WTC11 (cell line): ENCODE measurements at regions not wholly inside any gene's neighbourhood (a gene's known extent, or its start where the extent isn't known, plus 50 kb on each side); places are given as distances from the start of the nearest gene placed in this dataset.
"Not testable (repeated sequence)": the region's sequence is repeated elsewhere in the genome, so short reads cannot be mapped to it uniquely, and the experiment has no call there.

Experiments
- ATAC-seq: fragments of 200-7000 bp; cut with Tn5 transposase; 2 replicates; pipeline ENCODE4 v1.10.0; 2021; ENCODE audit warnings: mild to moderate bottlenecking, moderate library complexity
- CTCF ChIA-PET: fragments of 300-600 bp; sonication (Branson Sonifier 250); formaldehyde crosslinking; loops from one replicate; lab custom pipeline; 2021; ENCODE audit warnings: antibody characterized with exemption; lab: Charles Lee
- POLR2A ChIA-PET: fragments of 350-600 bp; sonication (Branson Sonifier 250); formaldehyde crosslinking; loops from one replicate; lab custom pipeline; 2021; ENCODE audit warnings: antibody characterized with exemption; lab: Charles Lee
- DNase-seq: peaks from one replicate; pipeline ENCODE4 v3.0.0; 2021; ENCODE audit warnings: low spot score
- H3K27ac Mint-ChIP-seq: 2 replicates; pipeline ENCODE4 v1.8.0; 2021; ENCODE audit warnings: mixed read lengths
- H3K27me3 Mint-ChIP-seq: 2 replicates; pipeline ENCODE4 v1.8.0; 2021; ENCODE audit warnings: low read depth, mild to moderate bottlenecking, moderate library complexity, mixed read lengths
- H3K36me3 Mint-ChIP-seq: 2 replicates; pipeline ENCODE4 v1.8.0; 2021; ENCODE audit warnings: mixed read lengths
- H3K4me1 Mint-ChIP-seq: 2 replicates; pipeline ENCODE4 v1.8.0; 2022; ENCODE audit warnings: mixed read lengths
- H3K4me3 Mint-ChIP-seq: 2 replicates; pipeline ENCODE4 v1.8.0; 2021; ENCODE audit warnings: mild to moderate bottlenecking, moderate library complexity, mixed read lengths
- H3K9me3 Mint-ChIP-seq: 2 replicates; pipeline ENCODE4 v1.8.0; 2021; ENCODE audit warnings: mixed read lengths
- CBFB ChIP-seq: sonication (generic); formaldehyde crosslinking; IDR thresholded peaks from 2 replicates; pipeline ENCODE4 v1.8.1; 2022; ENCODE audit warnings: mild to moderate bottlenecking, low read depth, missing genetic modification reagents
- EMX1 ChIP-seq: fragments of 250-450 bp; sonication (Bioruptor Pico); IDR thresholded peaks from 2 replicates; pipeline ENCODE4 v1.8.0; 2021; ENCODE audit warnings: mild to moderate bottlenecking
- FOXJ3 ChIP-seq: sonication (generic); formaldehyde crosslinking; IDR thresholded peaks from 2 replicates; pipeline ENCODE4 v1.9.0; 2021; ENCODE audit warnings: missing genetic modification reagents, mild to moderate bottlenecking, borderline replicate concordance
- FOXP1 ChIP-seq: sonication (generic); formaldehyde crosslinking; IDR thresholded peaks from 2 replicates; pipeline ENCODE4 v1.8.0; 2022; ENCODE audit warnings: missing genetic modification reagents, mild to moderate bottlenecking, moderate library complexity, borderline replicate concordance
- GTF2I ChIP-seq: fragments of 250-450 bp; sonication (Bioruptor Pico); conservative IDR thresholded peaks from 2 replicates; pipeline ENCODE4 v1.4.0; 2021; ENCODE audit warnings: mild to moderate bottlenecking
- JAZF1 ChIP-seq: fragments of 250-450 bp; sonication (Bioruptor Pico); IDR thresholded peaks from 2 replicates; pipeline ENCODE4 v1.9.0; 2021; ENCODE audit warnings: moderate library complexity, mild to moderate bottlenecking, inconsistent platforms
- NR1H2 ChIP-seq: sonication (generic); formaldehyde crosslinking; IDR thresholded peaks from 2 replicates; pipeline ENCODE4 v1.9.0; 2021; ENCODE audit warnings: mild to moderate bottlenecking, moderate library complexity, missing genetic modification reagents
- NR3C1 ChIP-seq: sonication (generic); formaldehyde crosslinking; conservative IDR thresholded peaks from 2 replicates; pipeline ENCODE4 v1.8.1; 2023; ENCODE audit warnings: low read depth, mild to moderate bottlenecking, missing genetic modification reagents
- OVOL2 ChIP-seq: fragments of 250-450 bp; sonication (Bioruptor Pico); IDR thresholded peaks from 2 replicates; pipeline ENCODE4 v1.9.0; 2021; ENCODE audit warnings: mild to moderate bottlenecking, borderline replicate concordance
- SOX15 ChIP-seq: fragments of 250-450 bp; sonication (Bioruptor Pico); IDR thresholded peaks from 2 replicates; pipeline ENCODE4 v1.9.0; 2021; ENCODE audit warnings: mild to moderate bottlenecking
- TCF7 ChIP-seq: sonication (generic); formaldehyde crosslinking; IDR thresholded peaks from 2 replicates; pipeline ENCODE4 v1.8.0; 2022; ENCODE audit warnings: mild to moderate bottlenecking, low read depth, missing genetic modification reagents, moderate library complexity
- TEAD1 ChIP-seq: sonication (generic); formaldehyde crosslinking; IDR thresholded peaks from 2 replicates; pipeline ENCODE4 v1.8.0; 2022; ENCODE audit warnings: mild to moderate bottlenecking, missing genetic modification reagents
- ZNF263 ChIP-seq: sonication (generic); formaldehyde crosslinking; IDR thresholded peaks from 2 replicates; pipeline ENCODE4 v1.8.1; 2022; ENCODE audit warnings: low read depth, mild to moderate bottlenecking, moderate library complexity, missing genetic modification reagents
- ZNF396 ChIP-seq: fragments of 250-450 bp; sonication (Bioruptor Pico); IDR thresholded peaks from 2 replicates; pipeline ENCODE4 v1.8.0; 2021; ENCODE audit warnings: mild to moderate bottlenecking, moderate library complexity, borderline replicate concordance
- ZNF416 ChIP-seq: fragments of 250-450 bp; sonication (Bioruptor Pico); IDR thresholded peaks from 2 replicates; pipeline ENCODE4 v1.9.0; 2021; ENCODE audit warnings: mild to moderate bottlenecking, inconsistent platforms
- ZNF423 ChIP-seq: fragments of 250-450 bp; sonication (Bioruptor Pico); IDR thresholded peaks from 2 replicates; pipeline ENCODE4 v2.1.2; 2022; ENCODE audit warnings: mild to moderate bottlenecking, moderate library complexity
- TF ChIP-seq, protein P1 (sequence below): fragments of 250-450 bp; sonication (Bioruptor Pico); IDR thresholded peaks from 2 replicates; pipeline ENCODE4 v1.8.0; 2021; ENCODE audit warnings: mild to moderate bottlenecking
- TF ChIP-seq, protein P2 (sequence below): sonication (generic); formaldehyde crosslinking; IDR thresholded peaks from 2 replicates; pipeline ENCODE4 v1.8.0; 2022; ENCODE audit warnings: missing genetic modification reagents
- TF ChIP-seq, protein P3 (sequence below): sonication (generic); formaldehyde crosslinking; IDR thresholded peaks from 2 replicates; pipeline ENCODE4 v1.8.0; 2023; ENCODE audit warnings: missing genetic modification reagents
- TF ChIP-seq, protein P4 (sequence below): sonication (generic); formaldehyde crosslinking; IDR thresholded peaks from 2 replicates; pipeline ENCODE4 v1.8.0; 2022; ENCODE audit warnings: mild to moderate bottlenecking, missing genetic modification reagents
- TF ChIP-seq, protein P5 (sequence below): sonication (generic); formaldehyde crosslinking; IDR thresholded peaks from 2 replicates; pipeline ENCODE4 v1.8.0; 2022; ENCODE audit warnings: mild to moderate bottlenecking, missing genetic modification reagents

DNA sequence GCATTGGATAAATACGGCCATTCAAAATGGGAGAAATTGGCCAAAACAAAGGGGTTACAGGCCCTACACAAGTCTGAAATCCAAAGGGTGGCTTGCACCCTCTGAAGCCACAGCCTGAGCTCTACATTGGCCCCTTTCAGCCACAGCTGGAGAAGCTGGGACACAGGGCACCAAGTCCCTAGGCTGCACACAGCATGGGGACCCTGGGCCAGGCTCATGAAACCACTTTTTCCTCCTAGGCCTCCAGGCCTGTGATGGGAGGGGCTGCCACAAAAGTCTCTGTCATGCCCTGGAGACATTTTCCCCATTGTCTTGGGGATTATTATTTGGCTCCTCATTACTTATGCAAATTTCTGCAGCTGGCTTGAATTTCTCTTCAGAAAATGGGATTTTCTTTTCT, 64.3 kb upstream of the COL5A2 start:
- H3K27me3 Mint-ChIP-seq, CTCF ChIA-PET: not testable (repeated sequence)
- POLR2A ChIA-PET: interaction anchor here (0.6 kb wide), 1 partner anchor 103 kb away, joined by 3 read pairs; no protein-coding TSS in a partner anchor

DNA sequence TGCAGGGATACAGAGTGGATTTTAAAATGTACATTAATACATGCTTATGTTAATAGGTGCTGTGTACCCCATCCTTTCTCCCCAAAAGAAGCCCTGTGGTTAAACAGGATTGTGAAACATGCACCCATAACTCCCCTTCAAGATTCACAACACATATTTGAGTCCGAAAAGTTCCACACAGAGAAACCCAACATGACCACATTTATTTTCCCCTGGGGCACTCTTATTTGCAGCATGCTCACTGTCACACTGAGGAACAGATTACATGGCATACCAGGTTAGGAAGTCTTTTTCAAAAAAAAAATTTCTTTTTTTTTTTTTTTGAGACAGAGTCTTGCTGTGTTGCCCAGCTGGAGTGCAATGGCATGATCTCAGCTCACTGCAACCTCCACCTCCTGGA, 67.7 kb upstream of the COL5A2 start:
- peaks cover 32% of the 10 kb centered on the region for H3K9me3 Mint-ChIP-seq
- DNase-seq (no peak), ATAC-seq (no peak)
- no peak overlapping the region for H3K4me3 Mint-ChIP-seq
- POLR2A ChIA-PET: interaction anchor here (0.7 kb wide), 1 partner anchor 70 kb away, joined by 3 read pairs; no protein-coding TSS in a partner anchor
- peaks cover 21% of the 10 kb centered on the region for H3K36me3 Mint-ChIP-seq
- TF ChIP-seq, protein P1, sequence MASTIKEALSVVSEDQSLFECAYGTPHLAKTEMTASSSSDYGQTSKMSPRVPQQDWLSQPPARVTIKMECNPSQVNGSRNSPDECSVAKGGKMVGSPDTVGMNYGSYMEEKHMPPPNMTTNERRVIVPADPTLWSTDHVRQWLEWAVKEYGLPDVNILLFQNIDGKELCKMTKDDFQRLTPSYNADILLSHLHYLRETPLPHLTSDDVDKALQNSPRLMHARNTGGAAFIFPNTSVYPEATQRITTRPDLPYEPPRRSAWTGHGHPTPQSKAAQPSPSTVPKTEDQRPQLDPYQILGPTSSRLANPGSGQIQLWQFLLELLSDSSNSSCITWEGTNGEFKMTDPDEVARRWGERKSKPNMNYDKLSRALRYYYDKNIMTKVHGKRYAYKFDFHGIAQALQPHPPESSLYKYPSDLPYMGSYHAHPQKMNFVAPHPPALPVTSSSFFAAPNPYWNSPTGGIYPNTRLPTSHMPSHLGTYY: no peak
- CTCF ChIA-PET: no interaction called here
- H3K27ac Mint-ChIP-seq: no peak overlapping the region
- H3K4me1 Mint-ChIP-seq: no peaks in the 10 kb centered on the region
- peaks cover 4% of the 10 kb centered on the region; the same call in 1 of the 2 replicates for H3K27me3 Mint-ChIP-seq

More for the DNA sequence above, 64.3 kb upstream of the COL5A2 start:
- H3K4me1 Mint-ChIP-seq, H3K27ac Mint-ChIP-seq, H3K4me3 Mint-ChIP-seq, ATAC-seq, DNase-seq: not testable (repeated sequence)
- H3K36me3 Mint-ChIP-seq: peaks cover 21% of the 10 kb centered on the region
- peaks cover 39% of the 10 kb centered on the region for H3K9me3 Mint-ChIP-seq

DNA sequence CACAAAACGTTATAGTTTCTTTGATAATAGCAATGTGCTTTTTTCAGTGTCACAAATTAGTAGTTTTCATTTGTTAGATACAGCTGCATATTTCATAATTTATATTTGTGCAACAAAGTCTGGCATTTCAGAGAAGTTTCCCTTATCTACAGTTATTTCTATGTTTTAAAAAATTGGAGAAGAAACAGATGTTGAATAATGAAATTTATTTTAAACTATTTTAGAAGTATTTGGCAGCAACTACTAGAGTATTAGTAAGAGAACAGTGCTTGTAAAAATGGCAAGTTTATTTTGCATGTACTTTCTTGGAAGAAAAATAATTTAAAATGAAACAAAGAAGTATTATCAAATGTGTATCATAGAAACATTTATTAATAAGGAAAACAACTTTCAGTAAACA, 68.6 kb upstream of the COL5A2 start:
- H3K4me1 Mint-ChIP-seq: no peaks in the 10 kb centered on the region
- H3K27ac Mint-ChIP-seq: no peak overlapping the region
- peaks cover 24% of the 10 kb centered on the region for H3K9me3 Mint-ChIP-seq
- H3K27me3 Mint-ChIP-seq: peaks cover 4% of the 10 kb centered on the region; the same call in 1 of the 2 replicates
- no peak for TF ChIP-seq CBFB (CRISPR knock-in tag)
- TF ChIP-seq, protein P2, sequence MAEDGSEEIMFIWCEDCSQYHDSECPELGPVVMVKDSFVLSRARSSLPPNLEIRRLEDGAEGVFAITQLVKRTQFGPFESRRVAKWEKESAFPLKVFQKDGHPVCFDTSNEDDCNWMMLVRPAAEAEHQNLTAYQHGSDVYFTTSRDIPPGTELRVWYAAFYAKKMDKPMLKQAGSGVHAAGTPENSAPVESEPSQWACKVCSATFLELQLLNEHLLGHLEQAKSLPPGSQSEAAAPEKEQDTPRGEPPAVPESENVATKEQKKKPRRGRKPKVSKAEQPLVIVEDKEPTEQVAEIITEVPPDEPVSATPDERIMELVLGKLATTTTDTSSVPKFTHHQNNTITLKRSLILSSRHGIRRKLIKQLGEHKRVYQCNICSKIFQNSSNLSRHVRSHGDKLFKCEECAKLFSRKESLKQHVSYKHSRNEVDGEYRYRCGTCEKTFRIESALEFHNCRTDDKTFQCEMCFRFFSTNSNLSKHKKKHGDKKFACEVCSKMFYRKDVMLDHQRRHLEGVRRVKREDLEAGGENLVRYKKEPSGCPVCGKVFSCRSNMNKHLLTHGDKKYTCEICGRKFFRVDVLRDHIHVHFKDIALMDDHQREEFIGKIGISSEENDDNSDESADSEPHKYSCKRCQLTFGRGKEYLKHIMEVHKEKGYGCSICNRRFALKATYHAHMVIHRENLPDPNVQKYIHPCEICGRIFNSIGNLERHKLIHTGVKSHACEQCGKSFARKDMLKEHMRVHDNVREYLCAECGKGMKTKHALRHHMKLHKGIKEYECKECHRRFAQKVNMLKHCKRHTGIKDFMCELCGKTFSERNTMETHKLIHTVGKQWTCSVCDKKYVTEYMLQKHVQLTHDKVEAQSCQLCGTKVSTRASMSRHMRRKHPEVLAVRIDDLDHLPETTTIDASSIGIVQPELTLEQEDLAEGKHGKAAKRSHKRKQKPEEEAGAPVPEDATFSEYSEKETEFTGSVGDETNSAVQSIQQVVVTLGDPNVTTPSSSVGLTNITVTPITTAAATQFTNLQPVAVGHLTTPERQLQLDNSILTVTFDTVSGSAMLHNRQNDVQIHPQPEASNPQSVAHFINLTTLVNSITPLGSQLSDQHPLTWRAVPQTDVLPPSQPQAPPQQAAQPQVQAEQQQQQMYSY: no peak
- TF ChIP-seq FOXP1 (CRISPR knock-in tag): no peak
- H3K36me3 Mint-ChIP-seq: peaks cover 16% of the 10 kb centered on the region
- ChIA-PET CTCF (no interaction called here), POLR2A (interaction anchor here (0.7 kb wide), 1 partner anchor 70 kb away, joined by 3 read pairs; no protein-coding TSS in a partner anchor)
- no peak for DNase-seq
- no peak overlapping the region for H3K4me3 Mint-ChIP-seq
- no peak for ATAC-seq

DNA sequence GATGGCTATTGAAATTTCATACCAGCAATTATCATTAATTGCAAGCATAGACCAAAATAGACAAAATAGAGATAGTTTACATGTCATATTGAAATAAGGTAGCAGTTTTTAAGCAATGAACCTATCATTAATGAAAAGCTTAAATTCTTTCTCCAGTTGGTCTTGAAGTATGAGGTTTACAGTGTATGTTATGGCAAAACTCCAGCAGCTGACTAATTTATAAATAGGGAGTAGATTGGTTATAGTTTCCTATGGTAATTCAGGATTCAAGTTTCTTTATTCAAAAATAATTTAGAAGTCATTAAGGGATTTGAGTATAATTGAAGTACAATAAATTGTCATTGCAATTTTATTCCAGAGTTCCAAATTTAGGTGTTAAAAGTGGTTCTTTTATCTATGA, 69.6 kb upstream of the COL5A2 start:
- no peak overlapping the region for H3K4me3 Mint-ChIP-seq
- peaks cover 4% of the 10 kb centered on the region; the same call in 1 of the 2 replicates for H3K27me3 Mint-ChIP-seq
- no peak overlapping the region for H3K27ac Mint-ChIP-seq
- H3K4me1 Mint-ChIP-seq: no peaks in the 10 kb centered on the region
- ATAC-seq: no peak
- peaks cover 8% of the 10 kb centered on the region for H3K36me3 Mint-ChIP-seq
- POLR2A ChIA-PET: no interaction called here
- CTCF ChIA-PET: no interaction called here
- no peak for DNase-seq
- H3K9me3 Mint-ChIP-seq: peaks cover 16% of the 10 kb centered on the region
- TF ChIP-seq EMX1 (CRISPR knock-in tag): no peak
- TF ChIP-seq ZNF416 (CRISPR knock-in tag): no peak
- TF ChIP-seq, protein P3, sequence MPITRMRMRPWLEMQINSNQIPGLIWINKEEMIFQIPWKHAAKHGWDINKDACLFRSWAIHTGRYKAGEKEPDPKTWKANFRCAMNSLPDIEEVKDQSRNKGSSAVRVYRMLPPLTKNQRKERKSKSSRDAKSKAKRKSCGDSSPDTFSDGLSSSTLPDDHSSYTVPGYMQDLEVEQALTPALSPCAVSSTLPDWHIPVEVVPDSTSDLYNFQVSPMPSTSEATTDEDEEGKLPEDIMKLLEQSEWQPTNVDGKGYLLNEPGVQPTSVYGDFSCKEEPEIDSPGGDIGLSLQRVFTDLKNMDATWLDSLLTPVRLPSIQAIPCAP: no peak
- TF ChIP-seq, protein P4, sequence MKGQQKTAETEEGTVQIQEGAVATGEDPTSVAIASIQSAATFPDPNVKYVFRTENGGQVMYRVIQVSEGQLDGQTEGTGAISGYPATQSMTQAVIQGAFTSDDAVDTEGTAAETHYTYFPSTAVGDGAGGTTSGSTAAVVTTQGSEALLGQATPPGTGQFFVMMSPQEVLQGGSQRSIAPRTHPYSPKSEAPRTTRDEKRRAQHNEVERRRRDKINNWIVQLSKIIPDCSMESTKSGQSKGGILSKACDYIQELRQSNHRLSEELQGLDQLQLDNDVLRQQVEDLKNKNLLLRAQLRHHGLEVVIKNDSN (CRISPR knock-in tag): no peak
- no peak for TF ChIP-seq NR3C1 (CRISPR knock-in tag)
- no peak for TF ChIP-seq SOX15 (CRISPR knock-in tag)
- TF ChIP-seq ZNF423 (CRISPR knock-in tag): no peak
- TF ChIP-seq, protein P5, sequence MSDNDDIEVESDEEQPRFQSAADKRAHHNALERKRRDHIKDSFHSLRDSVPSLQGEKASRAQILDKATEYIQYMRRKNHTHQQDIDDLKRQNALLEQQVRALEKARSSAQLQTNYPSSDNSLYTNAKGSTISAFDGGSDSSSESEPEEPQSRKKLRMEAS (CRISPR knock-in tag): no peak
- no peak for TF ChIP-seq FOXJ3
- TF ChIP-seq JAZF1 (CRISPR knock-in tag): no peak
- no peak for TF ChIP-seq TCF7 (CRISPR knock-in tag)
- no peak for TF ChIP-seq TEAD1 (CRISPR knock-in tag)
- no peak for TF ChIP-seq ZNF263 (CRISPR knock-in tag)
- TF ChIP-seq, protein P1: no peak
- no peak for TF ChIP-seq NR1H2 (CRISPR knock-in tag)
- TF ChIP-seq OVOL2 (CRISPR knock-in tag): no peak
- TF ChIP-seq GTF2I (CRISPR knock-in tag): no peak
- no peak for TF ChIP-seq ZNF396 (CRISPR knock-in tag)
- TF ChIP-seq, all 79 proteins: peak for 0
